AG04450 (cell line): ENCODE measurements at regions not wholly inside any gene's neighbourhood (a gene's known extent, or its start where the extent isn't known, plus 50 kb on each side); places are given as distances from the start of the nearest gene placed in this dataset.

Source experiments
- CTCF ChIA-PET: fragments of 300-600, 350-600 bp; formaldehyde crosslinking; extraction: SDS; loops from one replicate; lab custom pipeline; 2022; ENCODE audit warnings: antibody characterized with exemption, inconsistent platforms; lab: Charles Lee
- POLR2A ChIA-PET: fragments of 350-600 bp; formaldehyde crosslinking; extraction: SDS; loops from one replicate; lab custom pipeline; 2021; ENCODE audit warnings: antibody characterized with exemption, inconsistent platforms; lab: Yijun Ruan, JAX
- DNase-seq: peaks from one replicate; pipeline ENCODE4 v3.0.0-alpha.2; 2011; ENCODE audit warnings: low read depth, low spot score
- H3K27ac ChIP-seq: one replicate; pipeline ENCODE4 v1.5.1; 2012; ENCODE audit warnings: low read depth, low read length, control low read depth
- H3K27me3 ChIP-seq: one replicate; pipeline ENCODE4 v1.6.0; 2012; ENCODE audit warnings: low read length; ENCODE audit not compliant: control insufficient read depth, insufficient read depth
- H3K4me3 ChIP-seq: 2 replicates; pipeline ENCODE4 v1.5.1; 2011; ENCODE audit warnings: mild to moderate bottlenecking, low read depth, low read length, control low read depth
- H3K9me3 ChIP-seq: 2 replicates; pipeline ENCODE4 v1.5.1; 2012; ENCODE audit warnings: low read length; ENCODE audit not compliant: control insufficient read depth, insufficient read depth
- CTCF ChIP-seq: IDR thresholded peaks from 2 replicates; pipeline ENCODE4 v1.5.1; 2011; ENCODE audit warnings: low read depth, low read length, control low read depth, inconsistent platforms

DNA sequence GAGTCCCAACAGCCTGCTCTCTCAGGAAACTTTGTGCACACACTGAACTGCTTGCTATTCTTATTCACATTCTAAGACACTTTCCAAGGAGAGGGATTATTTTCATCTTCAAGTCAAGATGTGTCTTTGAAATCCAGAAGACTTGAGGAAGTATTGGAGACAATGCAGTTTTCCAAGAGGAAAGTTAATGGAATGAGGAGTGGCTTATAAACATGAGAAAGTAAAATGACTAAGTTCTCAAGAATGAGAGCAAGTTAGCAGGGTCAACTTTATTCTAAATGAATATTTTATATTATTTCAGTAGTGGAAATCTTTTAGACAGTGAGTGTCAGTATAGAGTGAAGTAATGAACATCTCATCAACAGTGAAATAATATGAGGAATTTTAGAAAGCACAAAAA lies 1239.3 kb downstream of the MRPL39 start:
- CTCF ChIA-PET: no interaction called here
- DNase-seq: no peak
- H3K27ac ChIP-seq: no peak overlapping the region

GRCh38 chr21:24353492-24353891 lies 1253.8 kb downstream of the MRPL39 start:
- TF ChIP-seq CTCF: no peak
- Histone ChIP-seq H3K9me3 (0 out of 2 replicates have a peak, but pooled peaks cover 3% of the 10 kb centered on the region), H3K27ac (no peak overlapping the region), H3K27me3 (no peaks in the 10 kb centered on the region), H3K4me3 (no peak overlapping the region)
- POLR2A ChIA-PET: no interaction called here
- CTCF ChIA-PET: no interaction called here
- DNase-seq: no peak

More for the DNA sequence above, 1239.3 kb downstream of the MRPL39 start:
- POLR2A ChIA-PET: no interaction called here
- H3K4me3 ChIP-seq: no peak overlapping the region
- H3K27me3 ChIP-seq: no peaks in the 10 kb centered on the region
- no peaks in the 10 kb centered on the region for H3K9me3 ChIP-seq
- no peak for TF ChIP-seq CTCF

DNA sequence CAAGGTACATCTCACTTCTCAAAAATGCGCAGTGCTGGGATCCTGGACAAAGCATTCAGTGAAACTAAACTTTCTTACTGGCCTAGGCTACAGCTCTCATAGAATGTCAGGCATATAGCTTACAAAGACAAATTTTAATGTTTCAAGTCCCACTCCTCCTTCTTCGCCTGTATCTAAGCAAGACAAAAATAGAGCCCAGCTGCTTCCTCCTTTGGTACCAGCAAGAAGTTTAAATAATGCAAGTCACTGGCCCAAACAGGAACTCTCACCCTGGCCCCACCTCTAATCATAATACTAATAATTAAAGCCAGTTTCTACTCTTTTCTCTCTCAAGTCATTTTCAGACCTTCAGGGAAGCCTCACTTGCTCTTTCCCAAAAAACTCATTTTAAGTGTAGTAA lies 1267.9 kb downstream of the MRPL39 start:
- ChIA-PET CTCF (no interaction called here), POLR2A (no interaction called here)
- no peak for DNase-seq
- Histone ChIP-seq H3K27ac (no peak overlapping the region), H3K4me3 (no peak overlapping the region), H3K9me3 (no peaks in the 10 kb centered on the region), H3K27me3 (no peaks in the 10 kb centered on the region)
- TF ChIP-seq CTCF: no peak

DNA sequence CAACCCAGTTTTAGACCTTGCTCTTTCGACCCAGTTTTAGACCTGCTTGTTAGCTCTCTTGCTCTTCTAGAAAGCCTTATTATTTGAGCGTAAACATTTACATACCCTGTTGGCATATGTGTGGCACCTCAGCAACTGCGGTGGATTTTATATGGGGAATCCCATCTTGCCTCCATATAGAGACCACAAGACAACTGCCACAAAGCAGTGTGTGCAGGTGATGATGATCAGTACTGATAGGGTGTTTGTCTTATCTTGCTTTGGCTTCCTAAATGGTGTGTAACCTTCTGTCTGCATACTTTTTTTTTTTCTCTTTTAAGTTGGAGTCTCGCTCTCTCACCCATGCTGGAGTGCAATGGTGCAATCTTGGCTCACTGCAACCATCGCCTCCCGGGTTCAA lies 1270.8 kb downstream of the MRPL39 start:
- H3K27ac ChIP-seq: no peak overlapping the region
- CTCF ChIA-PET: no interaction called here
- POLR2A ChIA-PET: no interaction called here

DNA sequence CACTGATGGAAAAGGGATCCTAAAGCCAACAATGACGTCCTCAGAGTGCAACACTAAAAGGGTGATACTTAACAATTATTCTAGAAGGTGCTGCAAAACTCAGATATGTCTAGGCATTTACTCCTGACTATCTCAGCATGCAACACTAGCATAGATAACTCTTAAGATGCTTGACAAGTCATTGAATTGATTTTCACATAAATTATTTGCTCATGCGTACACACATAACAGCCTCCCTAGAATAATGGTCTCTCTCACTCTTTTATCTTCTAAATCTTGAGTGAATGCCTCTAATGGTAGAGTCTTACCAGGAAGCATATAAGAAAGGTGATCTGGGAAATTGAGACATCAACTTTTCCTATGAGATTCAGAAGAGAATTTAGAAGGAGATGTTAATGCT lies 1283.7 kb downstream of the MRPL39 start:
- Histone ChIP-seq H3K4me3 (no peak overlapping the region), H3K27me3 (no peaks in the 10 kb centered on the region), H3K9me3 (no peaks in the 10 kb centered on the region), H3K27ac (no peak overlapping the region)
- POLR2A ChIA-PET: no interaction called here
- CTCF ChIA-PET: no interaction called here
- no peak for TF ChIP-seq CTCF
- DNase-seq: no peak

More for the DNA sequence above, 1270.8 kb downstream of the MRPL39 start:
- no peaks in the 10 kb centered on the region for H3K27me3 ChIP-seq
- H3K9me3 ChIP-seq: no peaks in the 10 kb centered on the region
- no peak for DNase-seq
- no peak overlapping the region for H3K4me3 ChIP-seq
- no peak for TF ChIP-seq CTCF
